ENCODE measurements at regions not wholly inside any gene's neighbourhood (a gene's known extent, or its start where the extent isn't known, plus 50 kb on each side); places are given as distances from the start of the nearest gene placed in this dataset.

DNA sequence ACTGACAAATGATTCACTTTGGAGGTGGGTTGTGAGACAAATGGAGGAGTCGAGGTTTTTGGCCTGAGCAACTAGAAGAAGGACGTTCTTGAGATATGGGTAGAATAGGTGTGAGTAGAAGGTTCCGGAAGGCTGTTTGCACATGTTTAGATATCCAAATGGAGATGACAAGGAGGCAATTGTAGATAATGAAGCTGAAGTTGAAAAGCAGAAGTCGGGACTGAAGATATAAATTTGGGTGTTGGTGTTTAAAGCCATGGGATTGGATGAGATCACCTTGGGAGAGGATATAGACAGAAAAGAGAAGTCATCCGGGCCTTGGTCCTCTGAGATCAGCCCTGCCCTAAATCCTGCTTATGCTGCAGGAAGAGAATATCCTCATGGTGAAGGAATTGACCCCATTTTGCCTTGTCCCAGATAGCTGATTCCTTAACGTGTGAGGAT is 75.5 kb upstream of the CD44 start:
- H3K4me1 ChIP-seq (ENCODE audit: control insufficient read depth, insufficient read depth, low read length) = no peaks in the 10 kb centered on the region
- H3K36me3 ChIP-seq (ENCODE audit: control insufficient read depth, insufficient read depth, low read length) = no peaks in the 10 kb centered on the region
- no peak overlapping the region for H3K27ac ChIP-seq (ENCODE audit: low read depth, low read length)
- H3K27me3 ChIP-seq (ENCODE audit: control insufficient read depth, insufficient read depth, low read length) = no peaks in the 10 kb centered on the region
- no peak overlapping the region for H3K9ac ChIP-seq (ENCODE audit: low read depth, low read length)
- H3K9me3 ChIP-seq (ENCODE audit: control insufficient read depth, insufficient read depth, low read length) = no peaks in the 10 kb centered on the region
- H3K4me3 ChIP-seq (ENCODE audit: low read depth, low read length) = no peak overlapping the region

- no peaks in the 10 kb centered on the region for H3K9me3 ChIP-seq (ENCODE audit: control insufficient read depth, insufficient read depth, low read length)
- H3K36me3 ChIP-seq (ENCODE audit: control insufficient read depth, insufficient read depth, low read length) = no peaks in the 10 kb centered on the region
- H3K27ac ChIP-seq (ENCODE audit: low read depth, low read length) = no peak overlapping the region
- H3K4me1 ChIP-seq (ENCODE audit: control insufficient read depth, insufficient read depth, low read length) = no peaks in the 10 kb centered on the region
- no peak overlapping the region for H3K9ac ChIP-seq (ENCODE audit: low read depth, low read length)
- no peaks in the 10 kb centered on the region for H3K27me3 ChIP-seq (ENCODE audit: control insufficient read depth, insufficient read depth, low read length)
- H3K4me3 ChIP-seq (ENCODE audit: low read depth, low read length) = no peak overlapping the region
Measured at GRCh38 chr11:35064114-35064800, 74.7 kb upstream of the CD44 start.

DNA sequence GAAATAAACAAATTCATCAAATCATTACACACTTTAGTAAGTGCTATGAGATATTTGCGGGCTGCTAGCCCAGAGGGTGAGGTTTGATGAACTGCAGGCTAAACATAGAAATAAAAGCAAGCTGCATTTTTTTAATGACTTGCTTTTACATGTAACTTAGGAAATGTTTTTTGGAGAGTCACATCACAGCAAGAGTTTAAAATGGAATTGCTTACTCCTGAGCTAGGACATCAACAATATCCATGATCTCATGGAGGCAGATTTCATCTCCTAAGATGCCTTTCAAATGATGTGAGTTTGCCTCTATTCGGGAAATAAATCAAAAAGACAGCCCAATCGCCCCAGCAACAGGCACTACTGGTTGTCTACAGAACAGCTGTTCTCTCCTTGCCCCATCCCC is 73.4 kb upstream of the CD44 start:
- Histone ChIP-seq H3K27me3 (ENCODE audit: control insufficient read depth, insufficient read depth, low read length) (no peaks in the 10 kb centered on the region), H3K36me3 (ENCODE audit: control insufficient read depth, insufficient read depth, low read length) (no peaks in the 10 kb centered on the region), H3K9me3 (ENCODE audit: control insufficient read depth, insufficient read depth, low read length) (no peaks in the 10 kb centered on the region), H3K4me1 (ENCODE audit: control insufficient read depth, insufficient read depth, low read length) (no peaks in the 10 kb centered on the region), H3K27ac (ENCODE audit: low read depth, low read length) (no peak overlapping the region), H3K9ac (ENCODE audit: low read depth, low read length) (no peak overlapping the region), H3K4me3 (ENCODE audit: low read depth, low read length) (no peak overlapping the region)

DNA sequence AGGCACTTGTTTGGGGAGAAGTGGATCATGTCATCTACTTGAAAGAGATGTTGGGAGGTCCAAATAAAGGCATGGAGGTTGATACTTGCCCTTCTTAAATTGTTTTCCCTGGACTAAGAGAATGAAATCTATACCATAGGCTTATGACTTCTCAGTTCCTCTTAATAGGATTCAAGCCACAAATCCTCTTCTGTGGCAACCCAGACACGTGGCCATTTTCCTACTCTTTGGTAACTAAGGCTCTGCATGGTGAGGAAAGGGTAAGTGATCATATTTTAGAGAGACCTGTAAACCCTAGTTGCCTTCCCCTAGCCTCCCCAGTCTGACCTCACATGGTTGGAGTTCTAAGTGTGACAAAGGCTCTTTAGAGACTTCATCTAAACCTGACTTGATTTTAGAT is 72.9 kb upstream of the CD44 start:
- Histone ChIP-seq H3K9ac (ENCODE audit: low read depth, low read length) (no peak overlapping the region), H3K4me3 (ENCODE audit: low read depth, low read length) (no peak overlapping the region), H3K27me3 (ENCODE audit: control insufficient read depth, insufficient read depth, low read length) (no peaks in the 10 kb centered on the region), H3K9me3 (ENCODE audit: control insufficient read depth, insufficient read depth, low read length) (no peaks in the 10 kb centered on the region), H3K27ac (ENCODE audit: low read depth, low read length) (no peak overlapping the region), H3K4me1 (ENCODE audit: control insufficient read depth, insufficient read depth, low read length) (no peaks in the 10 kb centered on the region), H3K36me3 (ENCODE audit: control insufficient read depth, insufficient read depth, low read length) (no peaks in the 10 kb centered on the region)

DNA sequence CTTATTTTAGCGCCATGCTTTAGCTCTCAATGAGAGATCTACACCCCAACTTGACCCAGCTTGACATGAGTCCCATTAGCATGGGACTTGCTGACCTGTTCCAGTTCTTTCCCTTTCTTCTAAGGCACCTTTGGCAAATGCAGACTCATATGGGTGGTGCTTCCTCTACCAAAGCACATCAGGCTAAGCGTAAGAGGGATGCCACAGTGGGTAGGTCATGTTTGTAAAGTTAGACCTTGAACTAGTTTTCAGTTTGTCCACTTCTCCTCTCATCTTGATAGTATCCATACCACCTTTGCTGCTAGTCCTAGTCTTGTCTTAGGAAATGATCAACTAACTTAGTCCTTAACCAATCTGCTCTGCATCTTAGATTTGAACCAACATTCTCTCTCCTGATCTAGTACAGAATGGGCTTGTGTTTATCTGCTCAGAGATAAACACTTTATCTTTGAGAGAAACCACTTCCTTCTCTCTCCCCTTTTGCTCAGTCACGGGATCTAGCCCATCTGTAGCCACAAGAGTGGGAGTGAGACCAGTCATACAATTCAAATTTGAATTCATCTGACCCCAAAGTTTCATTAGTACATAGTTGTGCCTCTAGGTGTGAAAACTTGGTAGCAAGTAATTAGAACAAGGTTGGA is 72.1 kb upstream of the CD44 start:
- H3K9me3 ChIP-seq (ENCODE audit: control insufficient read depth, insufficient read depth, low read length) = no peaks in the 10 kb centered on the region
- no peak overlapping the region for H3K4me3 ChIP-seq (ENCODE audit: low read depth, low read length)
- H3K36me3 ChIP-seq (ENCODE audit: control insufficient read depth, insufficient read depth, low read length) = no peaks in the 10 kb centered on the region
- no peak overlapping the region for H3K9ac ChIP-seq (ENCODE audit: low read depth, low read length)
- no peaks in the 10 kb centered on the region for H3K4me1 ChIP-seq (ENCODE audit: control insufficient read depth, insufficient read depth, low read length)
- H3K27ac ChIP-seq (ENCODE audit: low read depth, low read length) = no peak overlapping the region
- no peaks in the 10 kb centered on the region for H3K27me3 ChIP-seq (ENCODE audit: control insufficient read depth, insufficient read depth, low read length)

DNA sequence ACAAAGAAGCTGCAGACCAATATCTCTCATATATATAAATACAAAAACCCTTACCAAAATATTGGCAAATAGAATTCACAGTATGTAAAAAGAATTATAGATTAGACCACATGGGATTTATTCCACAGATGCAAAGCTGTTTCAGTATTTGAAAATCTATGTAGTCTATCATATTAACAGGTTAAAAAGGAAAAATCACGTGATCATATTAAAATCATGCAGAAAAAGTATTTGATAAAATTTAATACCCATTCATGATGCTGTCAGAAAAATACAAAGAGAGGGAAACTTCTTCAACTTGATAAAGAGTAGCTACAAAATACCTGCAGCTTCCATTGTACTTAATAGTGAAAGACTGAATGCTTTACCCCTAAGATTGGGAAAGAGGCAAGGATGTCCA is 67.2 kb upstream of the CD44 start:
- H3K4me1 ChIP-seq (ENCODE audit: control insufficient read depth, insufficient read depth, low read length) = no peaks in the 10 kb centered on the region
- H3K36me3 ChIP-seq (ENCODE audit: control insufficient read depth, insufficient read depth, low read length) = no peaks in the 10 kb centered on the region
- H3K27me3 ChIP-seq (ENCODE audit: control insufficient read depth, insufficient read depth, low read length) = no peaks in the 10 kb centered on the region
- no peak overlapping the region for H3K27ac ChIP-seq (ENCODE audit: low read depth, low read length)
- no peaks in the 10 kb centered on the region for H3K9me3 ChIP-seq (ENCODE audit: control insufficient read depth, insufficient read depth, low read length)
- no peak overlapping the region for H3K9ac ChIP-seq (ENCODE audit: low read depth, low read length)
- H3K4me3 ChIP-seq (ENCODE audit: low read depth, low read length) = no peak overlapping the region

GRCh38 chr11:35073691-35074419 is 65.1 kb upstream of the CD44 start:
- Histone ChIP-seq H3K4me1 (ENCODE audit: control insufficient read depth, insufficient read depth, low read length) (no peaks in the 10 kb centered on the region), H3K4me3 (ENCODE audit: low read depth, low read length) (no peak overlapping the region), H3K36me3 (ENCODE audit: control insufficient read depth, insufficient read depth, low read length) (no peaks in the 10 kb centered on the region), H3K27me3 (ENCODE audit: control insufficient read depth, insufficient read depth, low read length) (no peaks in the 10 kb centered on the region), H3K27ac (ENCODE audit: low read depth, low read length) (no peak overlapping the region), H3K9me3 (ENCODE audit: control insufficient read depth, insufficient read depth, low read length) (no peaks in the 10 kb centered on the region), H3K9ac (ENCODE audit: low read depth, low read length) (no peak overlapping the region)

DNA sequence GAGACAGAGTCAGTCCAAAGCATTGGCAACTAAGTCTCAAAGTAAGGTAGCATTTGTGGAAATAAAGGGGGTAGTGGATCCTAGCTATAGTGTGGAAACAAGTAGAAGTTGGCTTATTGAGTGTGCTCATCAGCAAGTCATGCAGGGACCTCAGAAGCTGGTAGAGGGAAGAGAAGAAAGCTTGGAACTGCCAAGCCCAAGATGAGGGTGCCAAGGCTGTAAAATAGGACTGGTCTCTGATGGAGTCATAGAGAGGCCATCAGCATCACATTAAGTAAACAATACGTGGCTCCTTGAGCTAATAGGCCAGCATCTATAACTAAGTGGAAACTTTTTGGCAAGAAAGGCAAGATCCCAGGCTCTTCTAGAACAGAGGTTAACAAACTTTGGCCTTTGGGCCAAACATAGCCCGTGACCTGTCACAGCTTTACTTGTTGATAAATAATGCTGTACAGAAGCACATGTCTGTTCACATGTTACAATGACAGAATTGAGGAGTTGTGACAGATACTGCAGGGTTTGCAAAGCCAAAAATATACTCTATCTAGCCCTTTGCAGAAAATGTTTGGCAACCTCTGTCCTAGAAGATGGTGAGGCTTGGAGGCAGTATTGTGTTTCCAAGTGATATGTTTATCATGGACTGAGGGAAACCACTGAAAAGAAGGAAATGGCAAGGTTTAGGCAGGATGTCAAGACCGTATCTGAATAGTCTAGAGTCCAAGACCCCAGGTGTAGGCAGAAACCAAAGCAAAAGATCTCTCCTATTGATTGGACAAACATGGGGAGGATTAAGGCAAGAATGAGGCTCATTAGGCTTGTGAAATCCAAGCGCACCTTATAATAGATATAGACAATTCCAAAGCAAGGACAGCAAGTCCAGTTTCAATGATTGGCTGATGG is 62.5 kb upstream of the CD44 start:
- H3K9me3 ChIP-seq (ENCODE audit: control insufficient read depth, insufficient read depth, low read length) = no peaks in the 10 kb centered on the region
- H3K27me3 ChIP-seq (ENCODE audit: control insufficient read depth, insufficient read depth, low read length) = no peaks in the 10 kb centered on the region
- H3K9ac ChIP-seq (ENCODE audit: low read depth, low read length) = no peak overlapping the region
- no peak overlapping the region for H3K4me3 ChIP-seq (ENCODE audit: low read depth, low read length)
- no peaks in the 10 kb centered on the region for H3K4me1 ChIP-seq (ENCODE audit: control insufficient read depth, insufficient read depth, low read length)
- no peak overlapping the region for H3K27ac ChIP-seq (ENCODE audit: low read depth, low read length)
- H3K36me3 ChIP-seq (ENCODE audit: control insufficient read depth, insufficient read depth, low read length) = no peaks in the 10 kb centered on the region

GRCh38 chr11:35077709-35078469 is 61.1 kb upstream of the CD44 start:
- H3K27ac ChIP-seq (ENCODE audit: low read depth, low read length) = no peak overlapping the region
- H3K9ac ChIP-seq (ENCODE audit: low read depth, low read length) = no peak overlapping the region
- H3K36me3 ChIP-seq (ENCODE audit: control insufficient read depth, insufficient read depth, low read length) = no peaks in the 10 kb centered on the region
- no peak overlapping the region for H3K4me3 ChIP-seq (ENCODE audit: low read depth, low read length)
- H3K4me1 ChIP-seq (ENCODE audit: control insufficient read depth, insufficient read depth, low read length) = no peaks in the 10 kb centered on the region
- no peaks in the 10 kb centered on the region for H3K27me3 ChIP-seq (ENCODE audit: control insufficient read depth, insufficient read depth, low read length)
- H3K9me3 ChIP-seq (ENCODE audit: control insufficient read depth, insufficient read depth, low read length) = no peaks in the 10 kb centered on the region

DNA sequence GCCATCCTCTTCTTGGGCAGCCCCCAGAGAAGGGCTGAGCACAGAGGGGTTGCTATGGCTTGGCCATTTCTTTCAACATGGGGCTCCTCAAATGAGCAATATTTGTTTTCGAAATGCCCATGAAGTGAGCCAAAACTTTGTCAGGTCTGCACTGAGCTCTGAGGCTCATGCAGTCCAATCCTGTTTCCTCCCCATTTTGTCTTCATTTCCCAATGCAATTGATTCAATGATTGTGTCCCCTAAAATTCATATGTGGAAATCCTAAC is 60.6 kb upstream of the CD44 start:
- Histone ChIP-seq H3K4me3 (ENCODE audit: low read depth, low read length) (no peak overlapping the region), H3K9me3 (ENCODE audit: control insufficient read depth, insufficient read depth, low read length) (no peaks in the 10 kb centered on the region), H3K36me3 (ENCODE audit: control insufficient read depth, insufficient read depth, low read length) (no peaks in the 10 kb centered on the region), H3K27ac (ENCODE audit: low read depth, low read length) (no peak overlapping the region), H3K9ac (ENCODE audit: low read depth, low read length) (no peak overlapping the region), H3K4me1 (ENCODE audit: control insufficient read depth, insufficient read depth, low read length) (0 out of 2 replicates have a peak, but pooled peaks cover under 1% of the 10 kb centered on the region), H3K27me3 (ENCODE audit: control insufficient read depth, insufficient read depth, low read length) (no peaks in the 10 kb centered on the region)

All from HUES48 (cell line).